NCI-H1930 (cell line): ENCODE measurements at regions not wholly inside any gene's neighbourhood (a gene's known extent, or its start where the extent isn't known, plus 50 kb on each side); places are given as distances from the start of the nearest gene placed in this dataset.

ENCODE experiments used
- DNase-seq, 2 experiments: peaks; one replicate each; lab custom pipeline; 2025; lab: John Stamatoyannopoulos, UW

DNA sequence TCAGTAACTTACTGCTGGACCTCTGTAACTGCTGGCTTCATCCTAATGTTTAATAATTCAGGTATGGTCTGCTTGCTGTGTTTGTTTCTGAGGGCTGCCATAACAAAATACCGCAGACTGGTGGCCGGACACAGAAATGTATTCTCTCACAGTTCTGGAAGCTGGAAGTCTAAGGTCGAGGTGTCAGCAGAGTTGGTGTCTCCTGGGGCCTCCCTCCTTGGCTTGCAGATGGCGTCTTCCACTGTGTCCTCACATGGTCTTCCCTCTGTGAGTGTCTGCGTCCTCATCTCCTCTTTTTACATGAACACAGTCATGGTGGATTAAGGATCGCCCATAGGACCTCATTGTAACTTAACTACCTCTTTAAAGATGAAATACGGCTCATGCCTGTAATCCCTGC lies 389.7 kb upstream of the JARID2 start:
- DNase-seq: no peak

- DNase-seq: no peak
These were observed 388.9 kb upstream of the JARID2 start for GRCh38 chr6:14857001-14857400.

DNA sequence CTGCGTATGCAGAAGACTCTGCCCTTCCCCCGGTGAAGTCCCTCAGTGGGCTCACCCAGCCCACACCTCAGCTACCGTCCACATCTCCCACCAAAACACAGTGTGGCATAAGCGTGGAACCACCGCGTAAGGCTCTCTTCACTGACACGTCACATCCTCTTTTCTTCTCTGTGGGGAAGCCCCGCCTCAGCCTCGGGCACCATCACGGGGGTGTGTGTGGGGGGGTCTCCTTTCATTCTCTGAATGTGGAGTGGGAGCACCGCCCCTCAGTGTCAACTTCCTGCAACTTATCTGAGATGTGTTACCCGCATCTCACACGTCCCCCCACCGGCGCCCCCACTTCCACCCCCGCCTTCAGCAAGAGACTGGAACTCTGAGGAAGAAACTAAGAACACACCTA lies 388.4 kb upstream of the JARID2 start:
- no peak for DNase-seq

GRCh38 chr6:14858808-14859207 lies 387.1 kb upstream of the JARID2 start:
- no peak for DNase-seq

DNA sequence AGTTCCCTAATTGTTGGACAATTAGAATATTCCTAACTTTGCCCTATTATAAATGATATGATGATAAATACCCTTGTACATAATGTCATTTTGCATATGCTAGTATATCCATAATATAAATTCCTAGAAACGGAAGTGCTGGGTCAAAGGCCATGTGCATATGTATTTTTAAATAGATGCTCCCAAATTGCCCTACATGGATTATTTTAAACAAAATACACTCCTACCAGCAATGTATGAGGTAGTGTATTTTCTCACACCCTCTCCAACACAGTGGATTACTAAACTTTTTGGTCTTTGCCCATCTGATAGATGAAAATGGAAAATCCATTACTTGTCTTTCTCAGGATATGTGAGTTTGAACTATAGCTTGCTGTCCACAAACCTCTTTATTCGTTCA lies 385.1 kb upstream of the JARID2 start:
- no peak for DNase-seq

GRCh38 chr6:14861491-14861943 lies 384.4 kb upstream of the JARID2 start:
- DNase-seq: no peak

DNA sequence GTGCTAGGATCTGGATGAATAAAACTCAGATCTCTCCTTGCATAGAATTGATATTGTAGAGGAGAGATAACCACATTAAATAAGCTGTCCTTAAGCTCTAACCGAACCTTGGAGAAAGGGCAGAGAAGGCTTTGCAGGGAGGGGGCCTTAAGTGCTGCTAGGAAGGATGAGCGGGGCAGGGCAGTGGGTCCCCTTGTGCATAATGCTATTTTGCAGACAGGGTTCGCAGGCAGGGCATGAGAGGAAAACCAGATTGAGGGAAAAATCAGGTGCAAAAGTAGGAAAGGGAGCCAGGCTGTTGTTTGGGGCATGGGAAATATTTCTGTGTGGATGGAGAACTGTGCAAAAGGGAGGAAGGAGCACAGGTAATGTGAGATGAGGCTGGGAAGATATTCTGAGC lies 383.0 kb upstream of the JARID2 start:
- no peak for DNase-seq

GRCh38 chr6:14863902-14864850 lies 381.7 kb upstream of the JARID2 start:
- DNase-seq: no peak

DNA sequence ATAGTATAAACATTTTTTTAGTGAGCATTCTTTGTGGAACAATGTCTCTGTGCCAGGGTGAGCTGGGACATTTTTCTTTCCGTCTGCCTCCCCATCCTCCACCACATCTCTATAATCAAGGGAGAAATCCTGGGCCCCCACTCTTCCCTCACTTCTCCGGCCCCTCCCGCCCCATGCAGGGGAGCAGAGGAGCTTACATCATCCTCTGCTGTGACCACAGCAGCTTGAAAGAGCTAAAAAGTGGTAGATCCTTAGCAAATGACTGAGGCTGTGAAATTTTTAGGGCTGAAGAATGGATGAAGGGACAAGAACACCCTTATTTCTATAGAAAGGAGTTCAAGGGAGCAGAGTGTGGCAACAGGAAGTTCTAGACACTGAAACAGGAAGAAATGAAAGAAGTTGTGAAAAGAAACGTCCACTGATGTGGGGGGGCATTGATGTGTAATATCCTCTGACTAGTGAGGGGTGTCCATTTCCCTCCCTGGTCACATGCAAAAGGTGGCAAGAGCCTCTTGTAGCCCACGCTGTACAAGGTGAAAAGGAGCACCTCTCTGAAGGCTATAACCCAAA lies 380.3 kb upstream of the JARID2 start:
- DNase-seq: no peak

- peak in 1 of 2 experiments; percentile 8 for DNase-seq
These were observed 378.1 kb upstream of the JARID2 start for GRCh38 chr6:14867802-14868201.

DNA sequence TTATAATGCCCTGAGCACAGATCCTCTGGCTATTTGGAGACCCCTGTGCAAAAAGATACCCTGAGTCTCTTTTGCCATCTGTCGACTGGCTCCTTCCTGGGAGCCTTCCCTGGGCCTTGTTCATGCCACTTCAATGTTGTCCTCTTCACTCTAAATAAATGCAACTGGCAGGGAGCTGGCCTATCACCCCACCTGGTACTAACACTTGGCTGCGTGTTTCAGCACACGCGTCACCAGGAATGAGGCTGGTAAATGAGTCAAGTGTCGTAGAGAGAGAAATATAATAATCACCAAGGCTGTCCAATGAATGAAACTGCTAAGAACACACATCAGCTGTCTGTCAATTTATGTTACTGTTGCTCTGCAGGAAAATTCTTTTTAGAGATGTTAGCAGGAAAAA lies 374.6 kb upstream of the JARID2 start:
- DNase-seq: no peak

DNA sequence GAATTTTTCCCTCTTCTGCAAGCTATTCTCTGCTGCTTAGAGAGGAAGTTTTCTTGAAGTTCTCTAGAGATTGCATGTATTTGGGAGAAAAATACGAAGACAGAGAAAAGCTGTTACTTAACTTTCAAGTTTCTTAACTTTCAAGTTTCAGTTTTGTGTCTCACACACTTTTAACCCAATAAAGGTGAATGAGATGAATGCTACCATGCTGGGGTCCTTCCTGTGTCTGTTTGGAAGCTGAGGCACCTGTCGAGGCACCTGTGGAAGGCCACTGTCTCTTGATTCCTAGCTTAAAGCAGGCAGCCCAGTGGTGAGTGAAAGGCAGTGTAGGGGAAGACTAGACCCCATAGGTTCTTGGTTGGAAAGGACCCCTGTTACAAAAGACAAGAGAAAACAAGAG lies 372.8 kb upstream of the JARID2 start:
- DNase-seq: no peak

DNA sequence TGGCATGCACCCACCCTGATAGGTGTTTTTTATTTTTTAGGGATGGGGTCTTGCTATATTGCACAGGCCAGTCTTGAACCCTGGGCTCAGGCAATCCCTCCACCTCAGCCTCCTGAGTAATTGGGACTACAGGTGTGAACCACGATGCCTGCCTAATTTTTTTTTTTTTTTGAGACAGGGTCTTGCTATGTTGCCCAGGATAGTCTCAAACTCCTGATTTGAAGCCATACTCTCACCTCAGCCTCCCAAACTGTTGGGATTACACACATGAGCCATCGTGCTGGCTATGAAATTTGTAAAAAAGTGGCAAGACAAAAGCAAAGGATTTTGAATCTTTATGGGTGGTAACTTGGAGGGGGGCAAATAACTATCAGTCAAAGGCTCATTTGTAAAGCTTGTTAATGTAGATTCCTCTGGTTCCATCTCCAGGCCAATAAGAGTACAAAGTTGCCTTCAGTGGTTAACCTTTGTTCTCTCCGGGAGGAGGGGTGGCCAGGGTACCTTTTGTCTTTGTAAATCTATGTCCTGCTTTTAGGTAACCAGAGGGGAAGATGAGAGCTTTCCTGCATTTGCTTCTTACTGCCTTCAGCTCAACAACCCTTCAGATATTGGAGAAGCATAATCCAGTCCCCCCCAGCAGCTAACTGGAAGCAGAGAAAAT lies 372.0 kb upstream of the JARID2 start:
- no peak for DNase-seq

DNA sequence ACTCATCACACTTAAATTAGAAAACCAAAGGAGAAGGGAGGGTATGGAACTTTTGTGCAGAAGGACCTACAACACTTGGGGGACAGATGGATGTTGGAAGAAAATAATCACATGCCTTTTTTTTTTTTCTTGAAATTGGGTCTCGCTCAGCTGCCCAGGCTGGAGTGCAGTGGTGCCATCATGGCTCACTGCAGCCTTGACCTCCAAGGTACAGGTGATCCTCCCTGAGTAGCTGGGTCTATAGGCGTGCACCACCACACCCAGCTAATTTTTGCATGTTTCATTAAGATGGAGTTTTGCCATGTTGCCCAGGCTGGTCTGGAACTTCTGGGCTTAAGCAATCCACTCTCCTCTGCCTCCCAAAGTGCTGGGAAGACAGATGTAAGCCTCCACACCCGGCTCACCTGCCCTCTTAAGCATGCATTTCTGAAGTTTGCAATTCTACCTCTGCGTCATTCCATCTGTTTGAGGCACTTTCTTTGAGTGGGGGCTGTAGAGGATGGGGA lies 370.8 kb upstream of the JARID2 start:
- DNase-seq: no peak

DNA sequence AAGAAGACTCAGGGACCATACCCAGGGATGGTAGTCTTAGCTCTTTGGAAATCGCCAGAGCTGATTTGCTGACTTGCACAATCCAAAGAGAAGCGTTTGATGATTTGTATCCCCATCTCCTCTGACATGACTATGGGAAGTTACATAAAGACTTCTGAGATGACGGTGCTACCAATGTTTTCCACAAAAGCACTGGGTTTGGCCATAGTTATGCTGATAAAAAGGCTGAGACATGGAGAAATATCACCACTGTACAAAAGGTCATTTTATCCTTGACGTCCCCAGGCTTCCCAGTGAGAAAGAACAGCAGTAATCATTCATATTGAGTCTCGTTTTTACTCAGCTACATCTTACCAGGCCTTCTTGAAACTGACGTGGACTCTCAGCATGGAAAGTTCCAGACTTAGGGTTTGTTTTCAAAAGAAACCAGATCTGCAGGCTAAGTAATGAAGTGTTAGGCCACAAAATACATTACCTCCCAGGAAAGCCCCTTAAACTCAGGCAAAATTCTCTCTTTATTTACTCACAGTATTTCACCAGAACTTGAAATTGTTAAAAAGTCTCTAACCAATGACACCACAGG lies 370.3 kb upstream of the JARID2 start:
- no peak for DNase-seq

DNA sequence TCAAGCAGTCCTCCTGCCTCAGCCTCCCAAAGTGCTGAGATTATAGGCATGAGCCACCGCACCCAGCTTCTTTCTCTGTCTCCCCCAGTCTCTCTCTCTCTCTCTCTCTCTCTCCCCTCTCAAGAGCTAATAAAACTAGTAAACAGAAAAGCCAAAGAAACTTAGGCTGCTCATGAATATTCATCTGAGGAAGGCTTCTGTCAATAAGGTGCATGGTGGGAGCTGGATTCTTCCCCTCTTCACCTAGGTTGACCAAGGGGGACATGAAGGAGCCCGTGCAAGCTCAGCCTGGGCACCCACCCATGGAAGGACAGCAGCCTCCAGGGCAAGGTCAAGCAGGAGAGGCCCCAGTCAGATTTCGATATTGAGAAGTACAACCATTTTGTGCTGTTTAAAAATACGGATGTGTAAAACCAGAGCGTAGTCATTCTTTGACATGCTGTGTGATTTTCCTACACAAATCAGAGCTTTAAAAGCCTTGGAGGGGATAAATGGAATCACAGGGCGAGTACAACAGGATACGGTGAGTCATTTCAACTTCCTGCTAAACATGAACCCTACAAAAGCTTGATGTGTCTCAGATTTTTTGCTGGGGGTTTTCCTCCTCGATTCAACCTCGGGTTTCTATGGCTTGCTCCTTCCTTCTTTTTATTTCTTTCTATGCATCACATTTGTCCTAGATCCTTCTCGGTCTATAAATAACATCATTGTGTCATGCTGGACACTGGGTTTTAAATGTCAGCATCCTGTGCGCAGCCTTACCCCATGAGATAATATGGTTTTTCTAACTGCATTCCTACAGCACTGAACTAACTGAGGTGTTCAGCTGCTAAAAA lies 368.9 kb upstream of the JARID2 start:
- DNase-seq: no peak

- no peak for DNase-seq
These were observed 368.1 kb upstream of the JARID2 start for GRCh38 chr6:14877758-14878157.

DNA sequence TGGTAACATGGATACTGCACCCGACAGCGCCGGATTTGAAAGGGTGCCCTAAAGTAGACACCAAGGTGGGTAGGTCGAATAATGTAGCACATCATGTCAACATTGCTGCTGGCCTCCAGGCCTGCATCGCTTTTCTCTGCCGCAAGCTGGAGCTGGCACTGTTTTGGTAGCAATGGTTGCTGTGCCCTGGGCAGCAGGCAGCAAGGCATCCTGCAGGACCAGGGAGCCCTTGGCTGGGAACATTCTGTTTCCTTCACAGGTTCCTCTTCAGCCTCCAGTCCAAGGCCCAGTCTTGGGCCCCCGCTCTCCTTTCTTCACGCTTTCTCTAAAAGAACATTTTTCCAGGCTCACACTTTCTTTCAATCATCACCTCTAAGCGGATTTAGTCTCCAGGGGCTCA lies 365.8 kb upstream of the JARID2 start:
- DNase-seq: no peak

GRCh38 chr6:14880677-14881076 lies 365.2 kb upstream of the JARID2 start:
- DNase-seq: no peak

DNA sequence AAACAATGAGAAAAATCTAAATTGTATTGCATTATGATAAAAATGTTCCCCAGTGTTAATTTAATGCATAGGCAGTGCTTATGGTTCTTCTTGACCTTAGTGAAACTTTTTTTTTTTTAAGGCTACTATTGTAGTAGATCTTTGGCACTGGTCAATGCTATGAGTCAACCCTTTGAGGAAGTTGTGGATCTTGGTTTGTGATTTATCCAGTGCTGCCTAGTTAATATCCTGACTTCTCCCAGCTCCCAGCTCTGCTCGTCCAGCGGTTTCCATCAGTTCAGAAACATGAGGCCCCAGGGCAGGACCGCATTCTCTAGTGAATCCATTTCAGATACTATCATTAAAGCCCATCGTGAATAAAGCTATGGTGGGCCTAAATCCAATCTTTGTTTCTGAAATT lies 364.5 kb upstream of the JARID2 start:
- no peak for DNase-seq

DNA sequence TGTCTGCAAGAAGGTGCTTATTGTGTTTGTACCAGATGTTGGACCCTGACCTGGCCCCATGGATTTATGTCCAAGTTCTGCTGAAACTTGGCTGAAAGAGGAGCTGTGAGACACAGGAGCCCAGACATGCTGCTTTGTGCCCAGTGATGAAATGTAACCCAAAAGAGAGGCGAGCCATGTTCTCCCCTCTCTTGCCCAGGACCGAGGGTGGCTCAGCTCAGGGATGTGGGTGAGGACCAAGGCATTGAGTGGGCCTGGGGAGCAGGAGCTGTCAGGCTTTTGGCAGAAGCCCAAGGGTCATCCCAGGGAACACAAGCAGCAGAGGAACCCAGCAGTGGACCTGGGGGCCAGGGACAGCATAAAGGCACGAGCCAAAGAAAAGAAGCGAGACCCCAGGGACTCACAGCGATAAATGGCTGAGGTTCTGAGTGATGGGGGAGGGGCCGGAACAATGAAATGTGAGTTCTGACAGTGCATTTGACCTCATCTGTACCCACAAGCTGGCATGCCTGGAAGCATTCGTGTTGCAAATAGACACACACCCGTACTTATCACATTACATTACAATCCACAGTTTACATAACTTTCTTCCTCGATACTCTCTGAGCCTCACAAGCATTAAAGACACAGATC lies 363.4 kb upstream of the JARID2 start:
- no peak for DNase-seq
